GM12878 (cell line): ENCODE measurements at regions not wholly inside any gene's neighbourhood (a gene's known extent, or its start where the extent isn't known, plus 50 kb on each side); places are given as distances from the start of the nearest gene placed in this dataset.

Experiments used
- ATAC-seq: fragments of 200-7000 bp; cut with Tn5 transposase; 3 replicates; pipeline ENCODE4 v1.9.1; 2020; ENCODE audit warnings: mild to moderate bottlenecking, moderate library complexity
- BruUV-seq: library from RNA; stranded (reverse); fragments of 400-500 nt; replicated peaks from 2 replicates; lab custom pipeline; 2021; lab: Mats Ljungman, UMichigan
- CTCF ChIA-PET: fragments of 300-600 bp; sonication (Branson Sonifier 250); formaldehyde crosslinking; extraction: SDS; loops from one replicate; lab custom pipeline; 2021; ENCODE audit warnings: inconsistent platforms; lab: Yijun Ruan, JAX
- POLR2A ChIA-PET: fragments of 350-600 bp; formaldehyde crosslinking; extraction: SDS; loops from one replicate; lab custom pipeline; 2021; ENCODE audit warnings: inconsistent platforms; lab: Charles Lee
- RAD21 ChIA-PET: fragments of 300-600 bp; sonication (Branson Sonifier 250); formaldehyde crosslinking; loops from one replicate; lab custom pipeline; 2023; ENCODE audit warnings: antibody characterized with exemption; ENCODE audit not compliant: unreplicated experiment; lab: Charles Lee
- SMC1A ChIA-PET: fragments of 300-600 bp; sonication (Branson Sonifier 250); formaldehyde crosslinking; loops from one replicate; lab custom pipeline; 2023; ENCODE audit not compliant: unreplicated experiment, uncharacterized antibody; lab: Charles Lee
- DNase-seq: peaks from one replicate; pipeline ENCODE4 v3.0.0-alpha.2; 2011; ENCODE audit warnings: low read depth, low spot score
- FAIRE-seq: peaks from 3 replicates; lab custom pipeline; 2011; peaks lifted over from hg19 to GRCh38; lab: Jason Lieb, UNC
- H2AFZ ChIP-seq: 2 replicates; pipeline ENCODE4 v1.6.0; 2011; ENCODE audit warnings: low read depth, low read length, control low read depth; ENCODE audit not compliant: control insufficient read depth
- H3K27ac ChIP-seq: 2 replicates; pipeline ENCODE4 v1.5.1; 2011; ENCODE audit warnings: control low read depth; ENCODE audit not compliant: control insufficient read depth, insufficient read depth
- H3K27me3 ChIP-seq, 2 experiments: replicated peaks in 1 of 2; 2 replicates each; pipeline versions ENCODE4 v1.6.0 to v1.6.1; 2011; ENCODE audit warnings: low read length in 1 of 2; ENCODE audit not compliant: control insufficient read depth in 2 of 2, insufficient read depth in 2 of 2
- H3K36me3 ChIP-seq, 2 experiments: 2 replicates each; pipeline ENCODE4 v1.5.1; 2011; ENCODE audit warnings: low read length in 1 of 2; ENCODE audit not compliant: control insufficient read depth in 2 of 2, insufficient read depth in 2 of 2
- H3K4me1 ChIP-seq: 2 replicates; pipeline ENCODE4 v1.6.1; 2011; ENCODE audit warnings: mild to moderate bottlenecking, low read length, moderate library complexity, mixed read lengths; ENCODE audit not compliant: control insufficient read depth, insufficient read depth
- H3K4me2 ChIP-seq: 2 replicates; pipeline ENCODE4 v1.6.0; 2011; ENCODE audit warnings: control low read depth; ENCODE audit not compliant: control insufficient read depth, insufficient read depth
- H3K4me3 ChIP-seq: fragments of 200-600 bp; sonication (generic); 2 replicates; pipeline ENCODE4 v1.5.1; 2016
- H3K79me2 ChIP-seq: 2 replicates; pipeline ENCODE4 v1.6.0; 2011; ENCODE audit warnings: low read length; ENCODE audit not compliant: control insufficient read depth, insufficient read depth
- H3K9ac ChIP-seq: 2 replicates; pipeline ENCODE4 v1.8.0; 2011; ENCODE audit warnings: low read length, control low read depth, mixed read lengths; ENCODE audit not compliant: control insufficient read depth, insufficient read depth
- H3K9me3 ChIP-seq: replicated peaks from 3 replicates; pipeline ENCODE4 v1.5.1; 2011; ENCODE audit warnings: mild to moderate bottlenecking, low read length; ENCODE audit not compliant: control insufficient read depth, insufficient read depth
- H4K20me1 ChIP-seq: 2 replicates; pipeline ENCODE4 v1.6.0; 2011; ENCODE audit not compliant: control insufficient read depth, insufficient read depth
- BCL11A ChIP-seq: IDR thresholded peaks from 2 replicates; pipeline ENCODE4 v1.6.1; 2011; ENCODE audit warnings: low read depth, low read length
- BMI1 ChIP-seq: fragments of 450-650 bp; IDR thresholded peaks from 2 replicates; pipeline ENCODE4 v1.6.1; 2016; ENCODE audit warnings: mild to moderate bottlenecking, moderate library complexity, borderline replicate concordance
- FOS ChIP-seq: IDR thresholded peaks from 3 replicates; pipeline ENCODE4 v1.6.1; 2011; ENCODE audit warnings: borderline replicate concordance; ENCODE audit not compliant: insufficient read length; ENCODE audit errors: extremely low read depth
- RB1 ChIP-seq: fragments of 450-650 bp; formaldehyde crosslinking; IDR thresholded peaks from 2 replicates; pipeline ENCODE4 v1.6.1; 2017; ENCODE audit warnings: mild to moderate bottlenecking, borderline replicate concordance
- STAT3 ChIP-seq: IDR thresholded peaks from 2 replicates; pipeline ENCODE4 v1.6.1; 2011; ENCODE audit warnings: low read depth, low read length, improper control_type of control experiment
- ZNF217 ChIP-seq: fragments of 450-650 bp; IDR thresholded peaks from 2 replicates; pipeline ENCODE4 v1.6.1; 2017; ENCODE audit warnings: antibody characterized with exemption, mild to moderate bottlenecking
- WGBS: methylation state at CpG from one replicate; pipeline ENCODE4 v1.1.6; 2016; ENCODE audit warnings: low lambda C conversion rate; ENCODE audit not compliant: insufficient replicate concordance, insufficient coverage; ENCODE audit errors: missing lambda C conversion rate; 5-methylcytosine and 5-hydroxymethylcytosine counted together
- in situ Hi-C: fragments of 300-500 bp; cut with MboI; formaldehyde crosslinking; loops from 9 replicates; pipeline ENCODE4 v1.14.3; 2018; ENCODE audit warnings: mixed read lengths
- intact Hi-C: fragments of 100-400 bp; cut with micrococcal nuclease; formaldehyde crosslinking; loops from one replicate; pipeline ENCODE4 v1.14.2; 2022; ENCODE audit not compliant: unreplicated experiment
- TF ChIP-seq, protein P1 (sequence below): fragments of 450-650 bp; IDR thresholded peaks from 2 replicates; pipeline ENCODE4 v1.6.1; 2018; ENCODE audit warnings: mild to moderate bottlenecking, low read depth, moderate library complexity; ENCODE audit not compliant: partially characterized antibody
- TF ChIP-seq, protein P2 (sequence below): IDR thresholded peaks from 2 replicates; pipeline ENCODE4 v1.6.1; 2011; ENCODE audit warnings: mild to moderate bottlenecking, low read depth, low read length, moderate library complexity; ENCODE audit not compliant: insufficient replicate concordance
- TF ChIP-seq, protein P3 (sequence below): IDR thresholded peaks from 2 replicates; pipeline ENCODE4 v1.6.1; 2012; ENCODE audit warnings: low read depth, low read length, improper control_type of control experiment
- TF ChIP-seq, protein P4 (sequence below): fragments of 450-650 bp; IDR thresholded peaks from 2 replicates; pipeline ENCODE4 v1.6.1; 2017; ENCODE audit warnings: mild to moderate bottlenecking, moderate library complexity

DNA sequence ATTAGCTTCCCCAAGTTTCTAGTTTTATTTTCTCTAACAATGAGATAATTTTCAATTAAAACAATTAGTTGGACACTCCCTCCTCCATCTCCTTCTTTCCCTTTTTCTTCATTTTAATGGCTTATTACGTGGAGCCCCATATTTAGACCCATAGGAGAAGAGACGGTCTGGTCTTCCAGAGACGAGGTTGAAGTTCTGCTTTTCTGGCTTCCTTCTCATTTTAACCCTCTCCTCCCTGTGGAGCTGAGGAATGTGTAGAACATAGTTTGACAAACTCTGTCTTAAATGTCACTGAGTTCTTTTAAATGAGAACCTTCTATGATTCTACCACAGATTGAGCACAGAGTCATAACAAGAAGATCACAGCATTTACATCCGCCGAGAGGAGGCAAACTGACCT, 86.8 kb downstream of the EDNRB start:
- in situ Hi-C loops, result no loop called here
- DNase-seq (no peak), FAIRE-seq (no peak), ATAC-seq (no peak)
- no peaks in the 10 kb centered on the region for H3K4me1 ChIP-seq
- no TSS peak for BruUV-seq
- no peak overlapping the region for H3K4me2 ChIP-seq
- H3K9ac ChIP-seq, result no peak overlapping the region
- no peak overlapping the region for H3K4me3 ChIP-seq
- no peaks in the 10 kb centered on the region for H3K36me3 ChIP-seq
- ChIA-PET POLR2A (no interaction called here), CTCF (interaction anchor here (0.8 kb wide), 1 partner anchor 239 kb away, joined by 3 read pairs; no protein-coding TSS in a partner anchor)
- no peak overlapping the region for H2AFZ ChIP-seq
- TF ChIP-seq, protein P1, sequence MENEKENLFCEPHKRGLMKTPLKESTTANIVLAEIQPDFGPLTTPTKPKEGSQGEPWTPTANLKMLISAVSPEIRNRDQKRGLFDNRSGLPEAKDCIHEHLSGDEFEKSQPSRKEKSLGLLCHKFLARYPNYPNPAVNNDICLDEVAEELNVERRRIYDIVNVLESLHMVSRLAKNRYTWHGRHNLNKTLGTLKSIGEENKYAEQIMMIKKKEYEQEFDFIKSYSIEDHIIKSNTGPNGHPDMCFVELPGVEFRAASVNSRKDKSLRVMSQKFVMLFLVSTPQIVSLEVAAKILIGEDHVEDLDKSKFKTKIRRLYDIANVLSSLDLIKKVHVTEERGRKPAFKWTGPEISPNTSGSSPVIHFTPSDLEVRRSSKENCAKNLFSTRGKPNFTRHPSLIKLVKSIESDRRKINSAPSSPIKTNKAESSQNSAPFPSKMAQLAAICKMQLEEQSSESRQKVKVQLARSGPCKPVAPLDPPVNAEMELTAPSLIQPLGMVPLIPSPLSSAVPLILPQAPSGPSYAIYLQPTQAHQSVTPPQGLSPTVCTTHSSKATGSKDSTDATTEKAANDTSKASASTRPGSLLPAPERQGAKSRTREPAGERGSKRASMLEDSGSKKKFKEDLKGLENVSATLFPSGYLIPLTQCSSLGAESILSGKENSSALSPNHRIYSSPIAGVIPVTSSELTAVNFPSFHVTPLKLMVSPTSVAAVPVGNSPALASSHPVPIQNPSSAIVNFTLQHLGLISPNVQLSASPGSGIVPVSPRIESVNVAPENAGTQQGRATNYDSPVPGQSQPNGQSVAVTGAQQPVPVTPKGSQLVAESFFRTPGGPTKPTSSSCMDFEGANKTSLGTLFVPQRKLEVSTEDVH, result no peak
- TF ChIP-seq, protein P2, sequence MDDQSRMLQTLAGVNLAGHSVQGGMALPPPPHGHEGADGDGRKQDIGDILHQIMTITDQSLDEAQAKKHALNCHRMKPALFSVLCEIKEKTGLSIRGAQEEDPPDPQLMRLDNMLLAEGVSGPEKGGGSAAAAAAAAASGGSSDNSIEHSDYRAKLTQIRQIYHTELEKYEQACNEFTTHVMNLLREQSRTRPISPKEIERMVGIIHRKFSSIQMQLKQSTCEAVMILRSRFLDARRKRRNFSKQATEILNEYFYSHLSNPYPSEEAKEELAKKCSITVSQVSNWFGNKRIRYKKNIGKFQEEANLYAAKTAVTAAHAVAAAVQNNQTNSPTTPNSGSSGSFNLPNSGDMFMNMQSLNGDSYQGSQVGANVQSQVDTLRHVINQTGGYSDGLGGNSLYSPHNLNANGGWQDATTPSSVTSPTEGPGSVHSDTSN, result no peak
- TF ChIP-seq, protein P3, sequence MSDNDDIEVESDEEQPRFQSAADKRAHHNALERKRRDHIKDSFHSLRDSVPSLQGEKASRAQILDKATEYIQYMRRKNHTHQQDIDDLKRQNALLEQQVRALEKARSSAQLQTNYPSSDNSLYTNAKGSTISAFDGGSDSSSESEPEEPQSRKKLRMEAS, result no peak
- no peak for TF ChIP-seq STAT3
- no peak for TF ChIP-seq BCL11A
- TF ChIP-seq FOS, result no peak
- TF ChIP-seq RB1, result no peak
- no peak for TF ChIP-seq ZNF217
- no peak for TF ChIP-seq BMI1
- TF ChIP-seq, protein P4, sequence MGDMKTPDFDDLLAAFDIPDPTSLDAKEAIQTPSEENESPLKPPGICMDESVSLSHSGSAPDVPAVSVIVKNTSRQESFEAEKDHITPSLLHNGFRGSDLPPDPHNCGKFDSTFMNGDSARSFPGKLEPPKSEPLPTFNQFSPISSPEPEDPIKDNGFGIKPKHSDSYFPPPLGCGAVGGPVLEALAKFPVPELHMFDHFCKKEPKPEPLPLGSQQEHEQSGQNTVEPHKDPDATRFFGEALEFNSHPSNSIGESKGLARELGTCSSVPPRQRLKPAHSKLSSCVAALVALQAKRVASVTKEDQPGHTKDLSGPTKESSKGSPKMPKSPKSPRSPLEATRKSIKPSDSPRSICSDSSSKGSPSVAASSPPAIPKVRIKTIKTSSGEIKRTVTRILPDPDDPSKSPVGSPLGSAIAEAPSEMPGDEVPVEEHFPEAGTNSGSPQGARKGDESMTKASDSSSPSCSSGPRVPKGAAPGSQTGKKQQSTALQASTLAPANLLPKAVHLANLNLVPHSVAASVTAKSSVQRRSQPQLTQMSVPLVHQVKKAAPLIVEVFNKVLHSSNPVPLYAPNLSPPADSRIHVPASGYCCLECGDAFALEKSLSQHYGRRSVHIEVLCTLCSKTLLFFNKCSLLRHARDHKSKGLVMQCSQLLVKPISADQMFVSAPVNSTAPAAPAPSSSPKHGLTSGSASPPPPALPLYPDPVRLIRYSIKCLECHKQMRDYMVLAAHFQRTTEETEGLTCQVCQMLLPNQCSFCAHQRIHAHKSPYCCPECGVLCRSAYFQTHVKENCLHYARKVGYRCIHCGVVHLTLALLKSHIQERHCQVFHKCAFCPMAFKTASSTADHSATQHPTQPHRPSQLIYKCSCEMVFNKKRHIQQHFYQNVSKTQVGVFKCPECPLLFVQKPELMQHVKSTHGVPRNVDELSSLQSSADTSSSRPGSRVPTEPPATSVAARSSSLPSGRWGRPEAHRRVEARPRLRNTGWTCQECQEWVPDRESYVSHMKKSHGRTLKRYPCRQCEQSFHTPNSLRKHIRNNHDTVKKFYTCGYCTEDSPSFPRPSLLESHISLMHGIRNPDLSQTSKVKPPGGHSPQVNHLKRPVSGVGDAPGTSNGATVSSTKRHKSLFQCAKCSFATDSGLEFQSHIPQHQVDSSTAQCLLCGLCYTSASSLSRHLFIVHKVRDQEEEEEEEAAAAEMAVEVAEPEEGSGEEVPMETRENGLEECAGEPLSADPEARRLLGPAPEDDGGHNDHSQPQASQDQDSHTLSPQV, result no peak
- TF ChIP-seq, all 136 proteins: peak for 0
- H3K9me3 ChIP-seq, result no peaks in the 10 kb centered on the region
- H4K20me1 ChIP-seq, result no peaks in the 10 kb centered on the region
- no peak overlapping the region for H3K27ac ChIP-seq
- no peaks in the 10 kb centered on the region for H3K27me3 ChIP-seq
- ChIA-PET SMC1A (no interaction called here), RAD21 (no interaction called here)
- intact Hi-C loops, result no loop called here
- 47% methylated on average over 5 of the region's 5 CpGs for WGBS
- no peaks in the 10 kb centered on the region for H3K79me2 ChIP-seq
